Ectodermal cell (in vitro differentiated cells): ENCODE measurements at regions not wholly inside any gene's neighbourhood (a gene's known extent, or its start where the extent isn't known, plus 50 kb on each side); places are given as distances from the start of the nearest gene placed in this dataset.
"Not testable (repeated sequence)": the region's sequence is repeated elsewhere in the genome, so short reads cannot be mapped to it uniquely, and the experiment has no call there.

Experiments used
- H3K27ac ChIP-seq: 2 replicates; pipeline ENCODE4 v1.7.0; 2013; ENCODE audit warnings: mild to moderate bottlenecking, low read depth, low read length; ENCODE audit not compliant: insufficient read depth, poor library complexity, severe bottlenecking
- H3K27me3 ChIP-seq: 2 replicates; pipeline ENCODE4 v1.7.0; 2013; ENCODE audit warnings: mild to moderate bottlenecking, low read length; ENCODE audit not compliant: insufficient read depth, control insufficient read depth, poor library complexity, severe bottlenecking
- H3K36me3 ChIP-seq: one replicate; pipeline ENCODE4 v1.7.0; 2013; ENCODE audit warnings: low read length; ENCODE audit not compliant: control insufficient read depth, insufficient read depth
- H3K4me1 ChIP-seq: one replicate; pipeline ENCODE4 v1.7.0; 2013; ENCODE audit warnings: low read length; ENCODE audit not compliant: control insufficient read depth, insufficient read depth
- H3K4me3 ChIP-seq: 2 replicates; pipeline ENCODE4 v1.7.0; 2013; ENCODE audit warnings: low read depth, low read length, control low read depth; ENCODE audit not compliant: insufficient read depth
- H3K9me3 ChIP-seq: 2 replicates; pipeline ENCODE4 v1.7.0; 2013; ENCODE audit warnings: mild to moderate bottlenecking, low read length, moderate library complexity; ENCODE audit not compliant: control insufficient read depth
- WGBS, 2 experiments: methylation state at CpG; one replicate each; pipeline ENCODE4 v1.1.7; 2013; ENCODE audit warnings: missing lambda C conversion rate in 2 of 2; 5-methylcytosine and 5-hydroxymethylcytosine counted together

DNA sequence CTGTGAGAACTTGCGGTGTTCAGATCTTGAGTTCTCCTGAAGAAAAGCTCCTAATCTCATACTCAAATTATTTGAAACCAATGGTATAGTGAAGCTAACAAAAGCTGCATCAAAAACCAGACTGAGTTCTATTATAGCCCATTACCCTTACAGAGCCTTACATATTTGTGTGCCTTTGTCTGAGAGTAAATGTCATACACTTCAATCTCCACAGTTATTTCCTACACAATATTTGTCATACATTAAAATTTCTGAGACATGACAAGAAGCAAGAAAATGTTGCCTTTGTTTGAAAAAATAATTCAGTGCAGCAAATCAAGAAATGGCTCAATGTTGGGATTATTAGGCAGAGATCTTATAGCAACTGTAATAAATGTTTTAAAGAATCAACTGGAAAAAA, 776.1 kb upstream of the MBL2 start:
- Histone ChIP-seq H3K36me3 (no peaks in the 10 kb centered on the region), H3K27me3 (no peaks in the 10 kb centered on the region), H3K4me3 (no peak overlapping the region), H3K9me3 (no peaks in the 10 kb centered on the region), H3K27ac (no peak overlapping the region), H3K4me1 (no peaks in the 10 kb centered on the region)
- WGBS, 2 experiments = 100% methylated on average over 1 of the region's 1 CpG

DNA sequence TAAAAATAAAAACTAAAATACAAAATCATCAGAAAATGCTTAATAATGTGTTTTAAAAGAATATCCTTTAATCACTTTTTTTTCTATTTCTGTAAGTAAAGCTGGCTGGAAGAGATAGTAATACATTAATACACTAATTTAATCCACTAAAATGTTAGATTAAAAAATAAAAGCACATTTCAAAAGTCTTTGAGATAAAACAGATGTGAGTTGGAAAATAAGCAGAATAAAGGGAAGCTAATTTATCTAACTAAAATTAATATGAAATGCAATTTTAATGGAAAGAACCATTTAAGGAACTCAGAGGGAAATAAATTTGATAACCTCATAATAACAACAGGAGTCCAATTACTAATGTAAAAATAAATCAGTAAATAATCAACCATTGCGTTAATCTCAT, 774.8 kb upstream of the MBL2 start:
- H3K36me3 ChIP-seq = no peaks in the 10 kb centered on the region
- no peak overlapping the region for H3K27ac ChIP-seq
- H3K9me3 ChIP-seq = no peaks in the 10 kb centered on the region
- H3K27me3 ChIP-seq = no peaks in the 10 kb centered on the region
- 88 to 100% methylated on average over 1 of the region's 1 CpG for WGBS, 2 experiments
- H3K4me3 ChIP-seq = no peak overlapping the region
- H3K4me1 ChIP-seq = no peaks in the 10 kb centered on the region

DNA sequence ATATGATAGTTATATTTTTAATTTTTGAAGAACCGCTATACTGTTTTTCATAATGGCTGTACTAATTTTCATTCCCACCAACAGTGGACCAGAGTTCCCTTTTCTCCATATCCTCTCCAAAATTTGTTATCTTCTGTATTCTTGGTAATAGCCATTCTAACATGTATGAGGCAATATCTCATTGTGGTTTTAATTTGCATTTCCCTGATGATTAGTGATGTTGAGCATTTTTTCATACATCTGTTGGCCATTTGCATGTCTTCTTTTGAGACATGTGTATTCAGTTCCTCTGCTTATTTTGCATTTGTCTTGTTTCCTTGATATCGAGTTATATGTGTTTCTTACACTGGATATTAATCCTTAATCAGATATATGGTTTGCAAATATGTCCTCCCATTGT, 770.8 kb upstream of the MBL2 start:
- Histone ChIP-seq H3K4me1 (no peaks in the 10 kb centered on the region), H3K36me3 (no peaks in the 10 kb centered on the region), H3K4me3 (no peak overlapping the region), H3K9me3 (no peaks in the 10 kb centered on the region), H3K27ac (no peak overlapping the region), H3K27me3 (no peaks in the 10 kb centered on the region)
- WGBS, 2 experiments = 93% methylated on average over 2 of the region's 2 CpGs; no CpG with 5 or more reads in 1 of the 2 experiments

DNA sequence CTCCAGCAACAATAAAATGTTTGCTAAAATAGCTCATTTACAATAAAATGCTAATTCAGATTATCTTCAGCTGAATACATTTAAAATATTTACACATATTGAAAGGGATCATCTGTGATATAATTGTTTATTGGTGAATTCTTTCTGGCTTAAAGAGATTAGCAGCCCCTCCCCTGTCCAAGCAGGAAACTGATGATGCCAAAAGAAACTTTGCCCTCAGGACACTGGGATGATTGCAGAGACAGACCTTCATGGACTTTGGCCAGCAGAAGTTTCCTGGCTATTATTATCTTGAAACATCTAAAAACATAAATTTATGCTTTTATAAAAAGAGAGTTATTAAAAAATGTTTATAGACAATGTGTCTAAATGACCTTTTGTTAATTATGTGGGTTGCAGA, 764.9 kb upstream of the MBL2 start:
- H3K36me3 ChIP-seq = no peaks in the 10 kb centered on the region
- H3K4me1 ChIP-seq = no peaks in the 10 kb centered on the region
- no peak overlapping the region for H3K4me3 ChIP-seq
- no peaks in the 10 kb centered on the region for H3K27me3 ChIP-seq
- no peak overlapping the region for H3K27ac ChIP-seq
- no peaks in the 10 kb centered on the region for H3K9me3 ChIP-seq

DNA sequence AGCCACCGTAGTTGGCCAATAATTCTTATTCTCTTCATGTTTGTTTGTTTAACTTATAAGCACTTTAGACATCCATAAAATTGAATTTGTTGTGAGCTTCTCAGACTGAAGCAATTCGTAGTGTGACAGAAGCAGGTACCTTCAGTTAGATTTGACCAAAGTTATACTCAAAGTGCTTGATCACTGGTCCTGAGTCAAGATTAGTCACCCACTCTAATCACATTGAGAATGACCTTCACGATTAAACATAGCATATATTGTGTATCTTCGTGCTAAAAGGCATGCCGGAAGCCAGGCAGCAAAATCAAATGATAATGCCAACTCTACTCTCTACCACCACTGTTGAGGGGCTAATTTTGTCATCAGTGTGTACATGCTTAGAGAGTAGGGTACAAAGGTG, 763.7 kb upstream of the MBL2 start:
- no peak overlapping the region for H3K4me3 ChIP-seq
- no peaks in the 10 kb centered on the region for H3K27me3 ChIP-seq
- no peaks in the 10 kb centered on the region for H3K36me3 ChIP-seq
- no peaks in the 10 kb centered on the region for H3K4me1 ChIP-seq
- H3K9me3 ChIP-seq = no peaks in the 10 kb centered on the region
- H3K27ac ChIP-seq = no peak overlapping the region
- WGBS, 2 experiments = 94 to 96% methylated on average over 4 of the region's 5 CpGs

DNA sequence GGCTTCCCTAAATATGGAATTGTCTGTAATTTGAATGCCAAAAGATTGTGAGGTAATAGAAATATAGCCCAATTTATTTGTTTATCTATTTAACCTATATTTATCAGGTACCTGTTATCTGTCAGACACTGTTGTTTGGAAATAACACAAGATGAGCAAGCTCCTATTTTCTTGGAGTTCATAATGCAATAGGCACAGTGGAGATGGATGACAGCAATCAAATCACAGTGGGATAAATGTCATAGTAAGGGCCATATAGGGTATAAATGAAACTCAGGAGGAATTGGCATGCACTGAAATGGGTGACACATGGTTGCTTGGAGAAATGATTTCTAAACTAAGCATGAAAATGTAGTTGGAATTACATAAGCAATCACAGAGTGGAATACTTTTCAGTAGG, 761.8 kb upstream of the MBL2 start:
- no peaks in the 10 kb centered on the region for H3K27me3 ChIP-seq
- H3K36me3 ChIP-seq = no peaks in the 10 kb centered on the region
- H3K4me3 ChIP-seq = no peak overlapping the region
- H3K9me3 ChIP-seq = no peaks in the 10 kb centered on the region
- no peaks in the 10 kb centered on the region for H3K4me1 ChIP-seq
- no peak overlapping the region for H3K27ac ChIP-seq

DNA sequence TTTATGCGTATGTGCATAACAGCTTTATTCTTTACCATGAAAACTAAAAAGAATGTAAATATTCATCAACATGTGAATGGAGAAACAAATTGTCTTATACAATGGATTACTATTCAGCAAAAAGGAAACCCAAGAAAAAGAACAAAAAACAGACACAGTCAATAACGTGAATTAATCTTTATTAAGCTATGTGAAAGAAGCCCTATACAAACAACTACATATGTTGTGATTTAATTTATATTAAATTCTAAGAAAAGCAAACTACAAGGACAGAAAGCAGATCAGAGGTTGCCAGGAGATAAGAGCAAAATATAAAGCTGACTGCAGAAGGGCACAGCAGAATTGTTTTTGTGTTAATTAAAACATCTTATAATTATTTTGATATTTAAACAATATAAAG, 756.4 kb upstream of the MBL2 start:
- no CpG with 5 or more reads among the region's 2 CpGs for WGBS, 2 experiments
- no peaks in the 10 kb centered on the region for H3K27me3 ChIP-seq
- H3K27ac ChIP-seq = no peak overlapping the region
- no peak overlapping the region for H3K4me3 ChIP-seq
- no peaks in the 10 kb centered on the region for H3K36me3 ChIP-seq
- no peaks in the 10 kb centered on the region for H3K9me3 ChIP-seq
- no peaks in the 10 kb centered on the region for H3K4me1 ChIP-seq

DNA sequence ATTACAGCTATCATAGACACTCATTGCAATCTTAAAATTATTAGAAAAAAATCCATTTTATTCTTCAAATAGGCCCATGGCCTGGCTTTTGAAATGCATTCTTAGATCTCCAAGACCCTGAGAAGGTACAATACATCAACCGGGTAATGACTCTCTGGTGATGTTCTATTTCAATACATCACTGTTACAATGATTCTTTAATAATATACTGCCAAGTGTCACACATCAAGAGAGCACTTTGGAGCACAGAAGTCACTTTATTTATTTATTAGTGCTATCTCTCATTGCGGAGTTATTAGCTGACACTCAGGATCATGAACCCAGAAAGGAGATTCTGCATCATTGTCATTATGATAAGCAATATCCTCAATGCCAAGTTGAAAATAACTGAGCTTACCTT, 748.5 kb upstream of the MBL2 start:
- Histone ChIP-seq H3K27ac (no peak overlapping the region), H3K27me3 (no peaks in the 10 kb centered on the region), H3K4me1 (peaks cover 4% of the 10 kb centered on the region), H3K4me3 (no peak overlapping the region), H3K36me3 (no peaks in the 10 kb centered on the region), H3K9me3 (no peaks in the 10 kb centered on the region)
- WGBS, 2 experiments = 94 to 100% methylated on average over 2 of the region's 2 CpGs

DNA sequence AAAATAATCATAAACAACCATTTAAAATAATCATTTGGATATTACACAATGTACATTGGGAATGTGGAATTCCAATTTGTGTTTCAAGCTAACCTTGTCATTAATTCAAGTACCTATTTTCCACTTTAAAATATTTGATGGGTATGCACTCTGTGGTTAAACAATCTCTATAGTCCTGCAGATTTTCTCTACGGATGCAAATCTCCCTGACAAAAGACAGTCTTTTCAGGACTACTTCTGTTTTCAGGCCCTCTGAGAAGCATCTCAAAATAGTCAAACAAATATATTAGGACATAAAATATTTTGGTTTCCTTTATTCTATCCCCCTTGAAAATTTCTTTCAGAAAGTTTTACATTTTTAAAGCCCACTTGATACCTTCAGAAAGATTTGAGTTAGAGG, 735.6 kb upstream of the MBL2 start:
- H3K4me3 ChIP-seq = no peak overlapping the region
- H3K27me3 ChIP-seq = no peaks in the 10 kb centered on the region
- H3K27ac ChIP-seq = no peak overlapping the region
- no peaks in the 10 kb centered on the region for H3K9me3 ChIP-seq
- no peaks in the 10 kb centered on the region for H3K36me3 ChIP-seq
- 27% methylated on average over 1 of the region's 1 CpG; no CpG with 5 or more reads in 1 of the 2 experiments for WGBS, 2 experiments
- no peaks in the 10 kb centered on the region for H3K4me1 ChIP-seq

DNA sequence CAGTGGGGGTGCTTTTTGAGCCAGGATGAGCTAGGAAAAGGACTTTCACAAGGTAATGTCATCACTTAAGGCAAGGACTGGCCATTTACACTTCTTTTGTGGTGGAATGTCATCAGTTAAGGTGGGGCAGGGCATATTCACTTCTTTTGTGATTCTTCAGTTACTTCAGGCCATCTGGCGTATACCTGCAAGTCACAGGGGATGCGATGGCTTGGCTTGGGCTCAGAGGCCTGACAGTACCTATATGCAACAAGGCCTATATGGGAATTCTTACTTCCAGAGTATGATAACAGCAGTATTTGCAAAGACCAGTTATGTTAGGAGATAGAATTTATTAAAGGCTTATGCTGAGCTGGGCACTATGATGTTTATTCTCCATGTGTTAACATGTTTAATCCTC, 731.9 kb upstream of the MBL2 start:
- H3K36me3 ChIP-seq, H3K4me1 ChIP-seq, H3K4me3 ChIP-seq, H3K9me3 ChIP-seq, H3K27me3 ChIP-seq, H3K27ac ChIP-seq: not testable (repeated sequence)
- 90 to 93% methylated on average over 2 of the region's 2 CpGs for WGBS, 2 experiments

DNA sequence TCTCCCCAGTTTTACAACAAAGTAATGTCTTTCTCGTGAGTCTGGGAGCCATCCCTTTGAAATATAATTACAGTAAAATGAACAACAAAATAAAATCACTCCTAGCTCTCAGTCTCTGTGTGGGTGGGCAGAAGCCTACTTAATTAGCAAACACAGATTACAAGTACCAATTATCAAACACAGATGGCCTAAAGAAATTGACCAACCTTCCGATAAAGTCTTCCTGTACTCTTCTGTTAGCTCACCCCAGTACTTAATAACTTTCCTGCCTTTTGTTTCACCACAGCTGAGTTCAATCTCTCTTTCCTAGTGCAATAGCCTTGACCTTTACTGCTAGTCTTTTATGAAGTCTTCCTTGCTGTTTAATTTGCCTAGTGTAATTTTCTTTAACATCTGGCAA, 719.2 kb upstream of the MBL2 start:
- Histone ChIP-seq H3K27me3 (no peaks in the 10 kb centered on the region), H3K36me3 (no peaks in the 10 kb centered on the region), H3K9me3 (no peaks in the 10 kb centered on the region), H3K4me1 (no peaks in the 10 kb centered on the region), H3K27ac (no peak overlapping the region), H3K4me3 (no peak overlapping the region)
- WGBS, 2 experiments = 88 to 93% methylated on average over 2 of the region's 2 CpGs
